HepG2 (cell line): ENCODE measurements at regions not wholly inside any gene's neighbourhood (a gene's known extent, or its start where the extent isn't known, plus 50 kb on each side); places are given as distances from the start of the nearest gene placed in this dataset.

Experiments used
- ATAC-seq: fragments of 200-7000 bp; cut with Tn5 transposase; 3 replicates; pipeline ENCODE4 v1.9.1; 2020; ENCODE audit warnings: mild to moderate bottlenecking, moderate library complexity
- BruUV-seq: library from RNA; stranded (reverse); fragments of 400-500 nt; replicated peaks from 2 replicates; lab custom pipeline; 2021; lab: Mats Ljungman, UMichigan
- CTCF ChIA-PET: fragments of 300-600 bp; formaldehyde crosslinking; extraction: SDS; loops from one replicate; lab custom pipeline; 2021; ENCODE audit warnings: low total read pairs, inconsistent platforms, low intra/inter-chr PET ratio; lab: Yijun Ruan, JAX
- POLR2A ChIA-PET: fragments of 350-600 bp; sonication (Branson Sonifier 250); formaldehyde crosslinking; loops from one replicate; lab custom pipeline; 2020; ENCODE audit warnings: antibody characterized with exemption, inconsistent platforms; lab: Yijun Ruan, JAX
- DNase-seq: peaks from one replicate; pipeline ENCODE4 v3.0.0-alpha.2; 2015; ENCODE audit warnings: low spot score
- FAIRE-seq: peaks from 3 replicates; lab custom pipeline; 2011; peaks lifted over from hg19 to GRCh38; lab: Jason Lieb, UNC
- H2AFZ ChIP-seq: one replicate; pipeline ENCODE4 v1.6.1; 2011; ENCODE audit warnings: low read length, inconsistent platforms
- H3K27ac ChIP-seq: fragments of 300-600 bp; 3 replicates; pipeline ENCODE4 v1.8.0; 2011; ENCODE audit warnings: mixed run types, mild to moderate bottlenecking, mixed read lengths, low read length, inconsistent platforms; ENCODE audit not compliant: insufficient read depth; ENCODE audit errors: extremely low read length
- H3K27me3 ChIP-seq, 2 experiments: fragments of 200-600 bp in 1 of 2; 2 replicates in 1 of 2; 3 replicates in 1 of 2; pipeline versions ENCODE4 v1.6.0 to v1.8.0; 2011; ENCODE audit warnings: low read length in 2 of 2, mild to moderate bottlenecking in 2 of 2, moderate library complexity in 2 of 2, inconsistent platforms in 1 of 2; ENCODE audit not compliant: insufficient read depth in 2 of 2, control insufficient read depth in 1 of 2
- H3K36me3 ChIP-seq, 2 experiments: fragments of 200-600 bp in 1 of 2; replicated peaks in 1 of 2; 2 replicates in 1 of 2; 3 replicates in 1 of 2; pipeline versions ENCODE4 v1.5.1 to v1.8.0; 2011; ENCODE audit warnings: low read length in 2 of 2, inconsistent platforms in 1 of 2; ENCODE audit not compliant: insufficient read depth in 2 of 2, control insufficient read depth in 1 of 2
- H3K4me1 ChIP-seq: 2 replicates; pipeline ENCODE4 v1.5.1; 2012; ENCODE audit warnings: low read length, inconsistent platforms; ENCODE audit not compliant: insufficient read depth
- H3K4me2 ChIP-seq: 2 replicates; pipeline ENCODE4 v1.6.0; 2011; ENCODE audit warnings: low read depth, low read length, inconsistent platforms
- H3K4me3 ChIP-seq, 3 experiments: fragments of 200-600 bp in 1 of 3; sonication (generic), shearing (Covaris generic) in 1 of 3; replicated peaks in 1 of 3; 2 replicates each; pipeline ENCODE4 v1.5.1; 2011 to 2016; ENCODE audit warnings: low read length in 3 of 3, inconsistent platforms in 2 of 3, low read depth in 2 of 3, mild to moderate bottlenecking in 2 of 3, control low read depth in 1 of 3, mixed read lengths in 1 of 3; ENCODE audit not compliant: insufficient read depth in 1 of 3
- H3K79me2 ChIP-seq: one replicate; pipeline ENCODE4 v1.6.1; 2011; ENCODE audit warnings: low read length, inconsistent platforms; ENCODE audit not compliant: insufficient read depth
- H3K9ac ChIP-seq: 2 replicates; pipeline ENCODE4 v1.6.0; 2011; ENCODE audit warnings: mild to moderate bottlenecking, low read depth, low read length, inconsistent platforms; ENCODE audit not compliant: insufficient read depth
- H3K9me3 ChIP-seq: 2 replicates; pipeline ENCODE4 v1.5.1; 2012; ENCODE audit warnings: mild to moderate bottlenecking, low read length
- H4K20me1 ChIP-seq: 2 replicates; pipeline ENCODE4 v1.6.0; 2011; ENCODE audit warnings: inconsistent platforms, mild to moderate bottlenecking, low read length, moderate library complexity; ENCODE audit not compliant: insufficient read depth
- GTF3A ChIP-seq: sonication (generic); formaldehyde crosslinking; conservative IDR thresholded peaks from 2 replicates; pipeline ENCODE4 v1.4.0; 2020; ENCODE audit warnings: mild to moderate bottlenecking, missing genetic modification reagents
- HNRNPK ChIP-seq: fragments of 200-400 bp; formaldehyde crosslinking; IDR thresholded peaks from 2 replicates; pipeline ENCODE4 v1.6.1; 2018; ENCODE audit warnings: low read length, low read depth, moderate library complexity, mild to moderate bottlenecking; ENCODE audit not compliant: poor library complexity, severe bottlenecking
- MYNN ChIP-seq: sonication (generic); formaldehyde crosslinking; IDR thresholded peaks from 2 replicates; pipeline ENCODE4 v1.4.0; 2020; ENCODE audit warnings: mild to moderate bottlenecking, low read depth, missing genetic modification reagents
- PCBP2 ChIP-seq: fragments of 200-400 bp; formaldehyde crosslinking; optimal IDR thresholded peaks from 2 replicates; pipeline ENCODE3; 2018; ENCODE audit warnings: low read length, low read depth; ENCODE audit not compliant: poor library complexity, severe bottlenecking
- SSRP1 ChIP-seq: IDR thresholded peaks from 2 replicates; pipeline ENCODE4 v1.6.1; 2016; ENCODE audit warnings: control low read depth
- ZNF34 ChIP-seq: sonication (generic); formaldehyde crosslinking; IDR thresholded peaks from 2 replicates; pipeline ENCODE4 v1.4.0; 2020; ENCODE audit warnings: mild to moderate bottlenecking, missing genetic modification reagents, borderline replicate concordance
- ZNF543 ChIP-seq: sonication (generic); formaldehyde crosslinking; IDR thresholded peaks from 2 replicates; pipeline ENCODE4 v1.4.0; 2020; ENCODE audit warnings: mild to moderate bottlenecking, missing genetic modification reagents
- ZNF768 ChIP-seq: sonication (generic); formaldehyde crosslinking; IDR thresholded peaks from 2 replicates; pipeline ENCODE4 v1.4.0; 2020; ENCODE audit warnings: missing genetic modification reagents
- WGBS: methylation state at CpG from one replicate; pipeline ENCODE4 v1.1.6; 2017; ENCODE audit warnings: low lambda C conversion rate; 5-methylcytosine and 5-hydroxymethylcytosine counted together
- in situ Hi-C: cut with HindIII; loops from 2 replicates; pipeline ENCODE4 v1.10.0; 2017; ENCODE audit warnings: low pct_unique_long_range_greater_than_20kb; ENCODE audit not compliant: extremely low pct_ligation_motif_present
- intact Hi-C: fragments of 100-400 bp; cut with micrococcal nuclease; formaldehyde crosslinking; loops from one replicate; pipeline ENCODE4 v1.10.0; 2022; ENCODE audit not compliant: unreplicated experiment
- TF ChIP-seq, protein P1 (sequence below), 2 experiments: sonication (generic) in 1 of 2; formaldehyde crosslinking in 1 of 2; IDR thresholded peaks; 2 replicates each; pipeline versions ENCODE4 v1.4.0 to v1.6.1; 2016 to 2020; ENCODE audit warnings: borderline replicate concordance in 1 of 2, low read depth in 1 of 2, mild to moderate bottlenecking in 1 of 2, missing genetic modification reagents in 1 of 2
- TF ChIP-seq, protein P2 (sequence below): sonication (generic); formaldehyde crosslinking; IDR thresholded peaks from 2 replicates; pipeline ENCODE4 v1.8.0; 2023; ENCODE audit warnings: mild to moderate bottlenecking, missing genetic modification reagents

DNA sequence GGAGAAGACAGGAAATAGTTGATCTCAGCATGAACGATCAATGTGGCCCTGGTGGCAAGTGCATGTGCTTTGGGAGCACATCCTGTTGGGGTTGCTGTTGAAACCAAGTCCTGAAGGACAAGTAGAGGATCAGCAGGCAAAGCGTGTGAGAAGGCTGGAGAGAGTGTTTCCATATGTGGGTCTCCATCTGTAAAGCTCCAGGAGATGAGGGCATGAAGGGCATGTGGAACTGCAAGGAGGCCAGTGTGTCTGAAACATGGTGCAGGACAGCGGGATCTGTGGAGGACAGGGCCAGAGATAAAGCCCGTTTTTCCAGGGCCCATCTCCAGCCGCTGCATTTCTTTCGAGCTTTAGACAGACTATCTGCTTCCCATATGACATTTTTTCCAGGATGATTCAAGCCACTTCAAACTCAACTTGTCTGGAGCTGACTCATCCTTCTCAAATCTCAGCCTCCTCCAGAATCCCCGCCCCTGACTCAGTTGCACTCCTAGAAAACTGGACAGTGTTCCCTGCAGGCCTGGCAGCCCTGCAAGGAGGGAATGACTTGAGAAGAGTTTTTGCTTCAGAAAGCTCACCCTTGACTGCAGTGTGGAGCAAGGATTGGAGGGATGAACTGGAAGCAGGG lies 226.1 kb downstream of the VAPA start:
- no TSS peak for BruUV-seq
- CTCF ChIA-PET, result no interaction called here
- POLR2A ChIA-PET, result no interaction called here

More for the DNA sequence above, 226.1 kb downstream of the VAPA start:
- WGBS, result 22% methylated on average over 5 of the region's 7 CpGs
- intact Hi-C loops, result no loop called here
- FAIRE-seq (no peak), DNase-seq (no peak), ATAC-seq (no peak)
- Histone ChIP-seq H2AFZ (no peak overlapping the region), H3K9ac (no peak overlapping the region), H3K79me2 (no peaks in the 10 kb centered on the region), H3K9me3 (no peaks in the 10 kb centered on the region), H3K4me3 (peak overlapping the region in 1 of 3 experiments; percentile 42; a peak in 2 of 6 replicates), H3K36me3 (no peaks in the 10 kb centered on the region), H3K27me3 (peaks cover 0 to 4% of the 10 kb centered on the region in 2 experiments; a peak in 3 of 5 replicates), H3K27ac (no peak overlapping the region), H4K20me1 (no peaks in the 10 kb centered on the region), H3K4me1 (peaks cover 31% of the 10 kb centered on the region), H3K4me2 (peak overlapping the region; percentile 65)
- TF ChIP-seq PCBP2 (no peak), GTF3A (CRISPR knock-in tag) (no peak), HNRNPK (no peak), ZNF768 (no peak), SSRP1 (CRISPR knock-in tag) (no peak), ZNF543 (no peak), ZNF34 (CRISPR knock-in tag) (no peak), MYNN (CRISPR knock-in tag) (no peak)
- TF ChIP-seq, protein P1, sequence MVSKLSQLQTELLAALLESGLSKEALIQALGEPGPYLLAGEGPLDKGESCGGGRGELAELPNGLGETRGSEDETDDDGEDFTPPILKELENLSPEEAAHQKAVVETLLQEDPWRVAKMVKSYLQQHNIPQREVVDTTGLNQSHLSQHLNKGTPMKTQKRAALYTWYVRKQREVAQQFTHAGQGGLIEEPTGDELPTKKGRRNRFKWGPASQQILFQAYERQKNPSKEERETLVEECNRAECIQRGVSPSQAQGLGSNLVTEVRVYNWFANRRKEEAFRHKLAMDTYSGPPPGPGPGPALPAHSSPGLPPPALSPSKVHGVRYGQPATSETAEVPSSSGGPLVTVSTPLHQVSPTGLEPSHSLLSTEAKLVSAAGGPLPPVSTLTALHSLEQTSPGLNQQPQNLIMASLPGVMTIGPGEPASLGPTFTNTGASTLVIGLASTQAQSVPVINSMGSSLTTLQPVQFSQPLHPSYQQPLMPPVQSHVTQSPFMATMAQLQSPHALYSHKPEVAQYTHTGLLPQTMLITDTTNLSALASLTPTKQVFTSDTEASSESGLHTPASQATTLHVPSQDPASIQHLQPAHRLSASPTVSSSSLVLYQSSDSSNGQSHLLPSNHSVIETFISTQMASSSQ (IDR thresholded peaks at IDR 0.05; ENCODE audit: low read depth), result no peak
- TF ChIP-seq, protein P1 (CRISPR knock-in tag; IDR thresholded peaks at IDR 0.05; ENCODE audit: borderline replicate concordance), result no peak
- TF ChIP-seq, protein P2, sequence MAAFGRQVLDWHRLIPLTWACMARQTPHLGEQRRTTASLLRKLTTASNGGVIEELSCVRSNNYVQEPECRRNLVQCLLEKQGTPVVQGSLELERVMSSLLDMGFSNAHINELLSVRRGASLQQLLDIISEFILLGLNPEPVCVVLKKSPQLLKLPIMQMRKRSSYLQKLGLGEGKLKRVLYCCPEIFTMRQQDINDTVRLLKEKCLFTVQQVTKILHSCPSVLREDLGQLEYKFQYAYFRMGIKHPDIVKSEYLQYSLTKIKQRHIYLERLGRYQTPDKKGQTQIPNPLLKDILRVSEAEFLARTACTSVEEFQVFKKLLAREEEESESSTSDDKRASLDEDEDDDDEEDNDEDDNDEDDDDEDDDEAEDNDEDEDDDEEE, result no peak
- in situ Hi-C loops, result no loop called here
